HCT116 (cell line): ENCODE measurements at regions not wholly inside any gene's neighbourhood (a gene's known extent, or its start where the extent isn't known, plus 50 kb on each side); places are given as distances from the start of the nearest gene placed in this dataset.

ENCODE experiments used
- ATAC-seq: fragments of 200-7000 bp; cut with Tn5 transposase; 2 replicates; pipeline ENCODE4 v1.9.1; 2020; ENCODE audit warnings: mild to moderate bottlenecking, moderate library complexity
- BruUV-seq: library from RNA; stranded (reverse); fragments of 400-500 nt; replicated peaks from 2 replicates; lab custom pipeline; 2021; lab: Mats Ljungman, UMichigan
- CTCF ChIA-PET: fragments of 300-600 bp; sonication (Branson Sonifier 250); formaldehyde crosslinking; loops from one replicate; lab custom pipeline; 2021; ENCODE audit warnings: antibody characterized with exemption; lab: Charles Lee
- POLR2A ChIA-PET: fragments of 300-600, 350-600 bp; sonication (Branson Sonifier 250); formaldehyde crosslinking; loops from one replicate; lab custom pipeline; 2021; ENCODE audit warnings: antibody characterized with exemption; lab: Charles Lee
- RAD21 ChIA-PET, 2 experiments: fragments of 300-600 bp; sonication (Branson Sonifier 250); formaldehyde crosslinking; loops; one replicate each; lab custom pipeline; 2023; ENCODE audit warnings: low total read pairs in 2 of 2; ENCODE audit not compliant: uncharacterized antibody in 2 of 2, unreplicated experiment in 2 of 2, low non-redundant PET in 1 of 2; lab: Charles Lee
- DNase-seq: peaks from one replicate; pipeline ENCODE4 v3.0.0-alpha.2; 2010; ENCODE audit warnings: low read depth, low spot score
- H2AFZ ChIP-seq: fragments of 200-600 bp; shearing (Covaris generic), sonication (generic); 2 replicates; pipeline ENCODE4 v1.6.1; 2017; ENCODE audit warnings: low read depth, mixed run types, mixed read lengths, antibody characterized with exemption, low read length; ENCODE audit not compliant: poor library complexity, severe bottlenecking
- H3K27ac ChIP-seq: 2 replicates; pipeline ENCODE4 v1.5.1; 2012; ENCODE audit warnings: low read depth, low read length
- H3K27me3 ChIP-seq: fragments of 200-600 bp; sonication (generic); 2 replicates; pipeline ENCODE4 v1.6.1; 2016; ENCODE audit warnings: mixed run types, low read length, mixed read lengths; ENCODE audit not compliant: insufficient read depth
- H3K36me3 ChIP-seq, 2 experiments: fragments of 200-500 bp in 1 of 2; fragments of 200-600 bp in 1 of 2; sonication (Bioruptor generic) in 1 of 2; sonication (generic) in 1 of 2; 2 replicates each; pipeline versions ENCODE4 v1.5.1 to v1.6.1; 2014 to 2016; ENCODE audit warnings: low read length in 2 of 2, inconsistent platforms in 1 of 2, mixed read lengths in 1 of 2, mixed run types in 1 of 2; ENCODE audit not compliant: insufficient read depth in 2 of 2, control insufficient read depth in 1 of 2
- H3K4me1 ChIP-seq, 2 experiments: fragments of 200-600 bp in 1 of 2; sonication (generic) in 1 of 2; 2 replicates each; pipeline versions ENCODE4 v1.5.1 to v1.6.1; 2012 to 2017; ENCODE audit warnings: low read length in 2 of 2, inconsistent platforms in 1 of 2, mild to moderate bottlenecking in 1 of 2, mixed read lengths in 1 of 2, mixed run types in 1 of 2, moderate library complexity in 1 of 2; ENCODE audit not compliant: insufficient read depth in 2 of 2, control insufficient read depth in 1 of 2
- H3K4me2 ChIP-seq: fragments of 200-600 bp; sonication (generic); 2 replicates; pipeline ENCODE4 v1.6.1; 2017; ENCODE audit warnings: mixed run types, low read length, mixed read lengths
- H3K4me3 ChIP-seq, 2 experiments: fragments of 200-600 bp in 1 of 2; sonication (generic) in 1 of 2; replicated peaks in 1 of 2; 2 replicates each; pipeline ENCODE4 v1.5.1; 2011 to 2016; ENCODE audit warnings: low read length in 2 of 2, control low read depth in 1 of 2, low read depth in 1 of 2, mild to moderate bottlenecking in 1 of 2, mixed read lengths in 1 of 2, mixed run types in 1 of 2
- H3K79me2 ChIP-seq: fragments of 200-600 bp; sonication (generic); 2 replicates; pipeline ENCODE4 v1.6.1; 2017; ENCODE audit warnings: mild to moderate bottlenecking, mixed run types, low read length, moderate library complexity, mixed read lengths; ENCODE audit not compliant: insufficient read depth
- H3K9ac ChIP-seq: fragments of 200-600 bp; sonication (generic); 2 replicates; pipeline ENCODE4 v1.6.1; 2016; ENCODE audit warnings: low read length, mixed read lengths
- H3K9me2 ChIP-seq: fragments of 200-600 bp; sonication (generic), shearing (Covaris generic); 2 replicates; pipeline ENCODE4 v1.6.1; 2017; ENCODE audit warnings: mixed run types, mild to moderate bottlenecking, moderate library complexity; ENCODE audit not compliant: insufficient read depth
- H3K9me3 ChIP-seq, 2 experiments: fragments of 200-500 bp in 1 of 2; fragments of 200-600 bp in 1 of 2; sonication (Bioruptor generic) in 1 of 2; sonication (generic) in 1 of 2; 2 replicates each; pipeline ENCODE4 v1.6.1; 2014 to 2017; ENCODE audit warnings: low read length in 2 of 2, mixed read lengths in 2 of 2, inconsistent platforms in 1 of 2, low read depth in 1 of 2, mild to moderate bottlenecking in 1 of 2, mixed run types in 1 of 2, moderate library complexity in 1 of 2; ENCODE audit not compliant: control insufficient read depth in 1 of 2, insufficient read depth in 1 of 2
- H4K20me1 ChIP-seq: fragments of 200-600 bp; sonication (generic), shearing (Covaris generic); 2 replicates; pipeline ENCODE4 v1.6.1; 2017; ENCODE audit warnings: mixed run types, mild to moderate bottlenecking, moderate library complexity; ENCODE audit not compliant: insufficient read depth
- CEBPB ChIP-seq: IDR thresholded peaks from 2 replicates; pipeline ENCODE4 v1.6.1; 2012; ENCODE audit warnings: low read depth
- ELF1 ChIP-seq: IDR thresholded peaks from 2 replicates; pipeline ENCODE4 v1.6.1; 2012; ENCODE audit warnings: low read depth, borderline replicate concordance
- EZH2 ChIP-seq: fragments of 200-600 bp; sonication (generic); IDR thresholded peaks from 2 replicates; pipeline ENCODE4 v1.6.1; 2017; ENCODE audit warnings: antibody characterized with exemption, mixed run types
- FOSL1 ChIP-seq: IDR thresholded peaks from 2 replicates; pipeline ENCODE4 v1.6.1; 2012; ENCODE audit warnings: low read depth
- TCF7L2 ChIP-seq: IDR thresholded peaks from 2 replicates; pipeline ENCODE4 v1.7.0; 2011; ENCODE audit warnings: borderline replicate concordance, inconsistent platforms; ENCODE audit not compliant: insufficient read depth, insufficient read length; ENCODE audit errors: extremely low read depth
- YY1 ChIP-seq: IDR thresholded peaks from 2 replicates; pipeline ENCODE4 v1.6.1; 2011; ENCODE audit warnings: low read length, low read depth, moderate library complexity, mild to moderate bottlenecking; ENCODE audit not compliant: insufficient replicate concordance; ENCODE audit errors: extremely low read depth
- ZFX ChIP-seq: fragments of 450-650 bp; IDR thresholded peaks from 2 replicates; pipeline ENCODE4 v1.6.1; 2017
- intact Hi-C: fragments of 100-400 bp; cut with micrococcal nuclease; formaldehyde crosslinking; loops from 2 replicates; pipeline ENCODE4 v1.10.0; 2022
- TF ChIP-seq, protein P1 (sequence below): IDR thresholded peaks from 2 replicates; pipeline ENCODE4 v1.6.1; 2011; ENCODE audit warnings: mild to moderate bottlenecking, low read length, moderate library complexity; ENCODE audit not compliant: insufficient replicate concordance; ENCODE audit errors: extremely low read depth
- TF ChIP-seq, protein P2 (sequence below): IDR thresholded peaks from 2 replicates; pipeline ENCODE4 v1.6.1; 2012; ENCODE audit warnings: low read depth
- TF ChIP-seq, protein P3 (sequence below): IDR thresholded peaks from 2 replicates; pipeline ENCODE4 v1.6.1; 2012
- TF ChIP-seq, protein P4 (sequence below): IDR thresholded peaks from 2 replicates; pipeline ENCODE4 v1.6.1; 2012

DNA sequence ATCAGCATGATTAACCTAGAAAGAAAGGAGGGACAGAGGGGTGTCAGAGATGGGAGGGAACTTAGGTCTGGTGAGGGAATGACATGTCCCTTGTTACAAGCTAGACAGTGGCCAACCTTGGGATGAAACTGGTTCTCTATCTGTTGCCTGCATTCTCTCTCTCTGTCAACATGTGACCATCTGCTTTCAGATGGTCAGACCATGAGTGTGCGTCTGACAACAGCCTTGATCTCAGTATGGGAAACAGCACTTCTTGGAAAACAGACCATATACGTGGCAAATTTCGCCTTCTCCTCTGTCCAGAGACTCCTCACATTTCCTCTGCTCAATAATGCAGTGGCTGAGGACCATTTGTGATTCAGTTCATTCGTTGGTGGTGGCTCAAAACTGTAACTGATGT, 845.9 kb downstream of the TYW1 start:
- H3K27me3 ChIP-seq: no peaks in the 10 kb centered on the region
- DNase-seq (no peak), ATAC-seq (no peak)
- H3K79me2 ChIP-seq: no peaks in the 10 kb centered on the region
- ChIA-PET CTCF (no interaction called here), RAD21 (no interaction called here), POLR2A (no interaction called here)
- H3K9ac ChIP-seq: no peak overlapping the region
- H3K4me1 ChIP-seq: no peaks in the 10 kb centered on the region
- H3K9me2 ChIP-seq: no peaks in the 10 kb centered on the region
- no peak overlapping the region for H3K4me2 ChIP-seq
- intact Hi-C loops: no loop called here
- no peak overlapping the region for H3K27ac ChIP-seq
- no TSS peak for BruUV-seq
- H3K36me3 ChIP-seq: no peaks in the 10 kb centered on the region
- no peak overlapping the region for H3K4me3 ChIP-seq
- H2AFZ ChIP-seq: no peak overlapping the region
- no peaks in the 10 kb centered on the region for H4K20me1 ChIP-seq
- H3K9me3 ChIP-seq: peaks cover under 1 to 7% of the 10 kb centered on the region in 2 experiments; a peak in 1 of 4 replicates
- TF ChIP-seq, protein P1, sequence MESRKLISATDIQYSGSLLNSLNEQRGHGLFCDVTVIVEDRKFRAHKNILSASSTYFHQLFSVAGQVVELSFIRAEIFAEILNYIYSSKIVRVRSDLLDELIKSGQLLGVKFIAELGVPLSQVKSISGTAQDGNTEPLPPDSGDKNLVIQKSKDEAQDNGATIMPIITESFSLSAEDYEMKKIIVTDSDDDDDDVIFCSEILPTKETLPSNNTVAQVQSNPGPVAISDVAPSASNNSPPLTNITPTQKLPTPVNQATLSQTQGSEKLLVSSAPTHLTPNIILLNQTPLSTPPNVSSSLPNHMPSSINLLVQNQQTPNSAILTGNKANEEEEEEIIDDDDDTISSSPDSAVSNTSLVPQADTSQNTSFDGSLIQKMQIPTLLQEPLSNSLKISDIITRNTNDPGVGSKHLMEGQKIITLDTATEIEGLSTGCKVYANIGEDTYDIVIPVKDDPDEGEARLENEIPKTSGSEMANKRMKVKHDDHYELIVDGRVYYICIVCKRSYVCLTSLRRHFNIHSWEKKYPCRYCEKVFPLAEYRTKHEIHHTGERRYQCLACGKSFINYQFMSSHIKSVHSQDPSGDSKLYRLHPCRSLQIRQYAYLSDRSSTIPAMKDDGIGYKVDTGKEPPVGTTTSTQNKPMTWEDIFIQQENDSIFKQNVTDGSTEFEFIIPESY: no peak
- TF ChIP-seq, protein P2, sequence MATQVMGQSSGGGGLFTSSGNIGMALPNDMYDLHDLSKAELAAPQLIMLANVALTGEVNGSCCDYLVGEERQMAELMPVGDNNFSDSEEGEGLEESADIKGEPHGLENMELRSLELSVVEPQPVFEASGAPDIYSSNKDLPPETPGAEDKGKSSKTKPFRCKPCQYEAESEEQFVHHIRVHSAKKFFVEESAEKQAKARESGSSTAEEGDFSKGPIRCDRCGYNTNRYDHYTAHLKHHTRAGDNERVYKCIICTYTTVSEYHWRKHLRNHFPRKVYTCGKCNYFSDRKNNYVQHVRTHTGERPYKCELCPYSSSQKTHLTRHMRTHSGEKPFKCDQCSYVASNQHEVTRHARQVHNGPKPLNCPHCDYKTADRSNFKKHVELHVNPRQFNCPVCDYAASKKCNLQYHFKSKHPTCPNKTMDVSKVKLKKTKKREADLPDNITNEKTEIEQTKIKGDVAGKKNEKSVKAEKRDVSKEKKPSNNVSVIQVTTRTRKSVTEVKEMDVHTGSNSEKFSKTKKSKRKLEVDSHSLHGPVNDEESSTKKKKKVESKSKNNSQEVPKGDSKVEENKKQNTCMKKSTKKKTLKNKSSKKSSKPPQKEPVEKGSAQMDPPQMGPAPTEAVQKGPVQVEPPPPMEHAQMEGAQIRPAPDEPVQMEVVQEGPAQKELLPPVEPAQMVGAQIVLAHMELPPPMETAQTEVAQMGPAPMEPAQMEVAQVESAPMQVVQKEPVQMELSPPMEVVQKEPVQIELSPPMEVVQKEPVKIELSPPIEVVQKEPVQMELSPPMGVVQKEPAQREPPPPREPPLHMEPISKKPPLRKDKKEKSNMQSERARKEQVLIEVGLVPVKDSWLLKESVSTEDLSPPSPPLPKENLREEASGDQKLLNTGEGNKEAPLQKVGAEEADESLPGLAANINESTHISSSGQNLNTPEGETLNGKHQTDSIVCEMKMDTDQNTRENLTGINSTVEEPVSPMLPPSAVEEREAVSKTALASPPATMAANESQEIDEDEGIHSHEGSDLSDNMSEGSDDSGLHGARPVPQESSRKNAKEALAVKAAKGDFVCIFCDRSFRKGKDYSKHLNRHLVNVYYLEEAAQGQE: no peak
- no peak for TF ChIP-seq YY1
- no peak for TF ChIP-seq ELF1
- no peak for TF ChIP-seq EZH2
- TF ChIP-seq TCF7L2: no peak
- no peak for TF ChIP-seq CEBPB
- TF ChIP-seq, protein P3, sequence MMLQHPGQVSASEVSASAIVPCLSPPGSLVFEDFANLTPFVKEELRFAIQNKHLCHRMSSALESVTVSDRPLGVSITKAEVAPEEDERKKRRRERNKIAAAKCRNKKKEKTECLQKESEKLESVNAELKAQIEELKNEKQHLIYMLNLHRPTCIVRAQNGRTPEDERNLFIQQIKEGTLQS: no peak
- no peak for TF ChIP-seq FOSL1
- TF ChIP-seq ZFX: no peak
- TF ChIP-seq, protein P4, sequence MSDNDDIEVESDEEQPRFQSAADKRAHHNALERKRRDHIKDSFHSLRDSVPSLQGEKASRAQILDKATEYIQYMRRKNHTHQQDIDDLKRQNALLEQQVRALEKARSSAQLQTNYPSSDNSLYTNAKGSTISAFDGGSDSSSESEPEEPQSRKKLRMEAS: no peak
- TF ChIP-seq, all 23 proteins: peak for 0
